ENCODE measurements at regions not wholly inside any gene's neighbourhood (a gene's known extent, or its start where the extent isn't known, plus 50 kb on each side); places are given as distances from the start of the nearest gene placed in this dataset.

GRCh38 chr10:4028854-4029583, 244.0 kb upstream of the KLF6 start:
- DNase-seq: no peak

GRCh38 chr10:4028027-4028471, 243.0 kb upstream of the KLF6 start:
- no peak for DNase-seq

- no peak for DNase-seq
Observed at GRCh38 chr10:4025339-4025738, 240.3 kb upstream of the KLF6 start.

- no peak for DNase-seq
Observed at GRCh38 chr10:4024516-4025245, 239.7 kb upstream of the KLF6 start.

GRCh38 chr10:4024027-4024426, 239.0 kb upstream of the KLF6 start:
- DNase-seq: no peak

GRCh38 chr10:4022473-4022872, 237.5 kb upstream of the KLF6 start:
- no peak for DNase-seq

GRCh38 chr10:4020631-4021030, 235.6 kb upstream of the KLF6 start:
- no peak for DNase-seq

- no peak for DNase-seq
Observed at GRCh38 chr10:4018054-4018511, 233.1 kb upstream of the KLF6 start.

- DNase-seq: no peak
Observed at GRCh38 chr10:4017336-4017735, 232.3 kb upstream of the KLF6 start.

GRCh38 chr10:4016214-4016740, 231.3 kb upstream of the KLF6 start:
- DNase-seq: no peak

- DNase-seq: no peak
Observed at GRCh38 chr10:4013651-4014121, 228.7 kb upstream of the KLF6 start.

GRCh38 chr10:4012848-4013247, 227.8 kb upstream of the KLF6 start:
- no peak for DNase-seq

GRCh38 chr10:4011136-4011812, 226.3 kb upstream of the KLF6 start:
- no peak for DNase-seq

GRCh38 chr10:4008676-4009382, 223.8 kb upstream of the KLF6 start:
- no peak for DNase-seq

GRCh38 chr10:4007771-4008170, 222.8 kb upstream of the KLF6 start:
- no peak for DNase-seq

- no peak for DNase-seq
Observed at GRCh38 chr10:4006858-4007257, 221.8 kb upstream of the KLF6 start.

- no peak for DNase-seq
Observed at GRCh38 chr10:4006051-4006450, 221.0 kb upstream of the KLF6 start.

- no peak for DNase-seq
Observed at GRCh38 chr10:4004990-4005389, 220.0 kb upstream of the KLF6 start.

GRCh38 chr10:4004144-4004543, 219.1 kb upstream of the KLF6 start:
- DNase-seq: no peak

GRCh38 chr10:4003348-4003973, 218.5 kb upstream of the KLF6 start:
- no peak for DNase-seq

- DNase-seq: no peak
Observed at GRCh38 chr10:4001811-4002210, 216.8 kb upstream of the KLF6 start.

GRCh38 chr10:3999642-4000041, 214.6 kb upstream of the KLF6 start:
- DNase-seq: no peak

Measured in CD4-positive, alpha-beta T cell treated with Interferon gamma for 1 hour (primary cell).